HG02885 (cell line): ENCODE measurements at regions not wholly inside any gene's neighbourhood (a gene's known extent, or its start where the extent isn't known, plus 50 kb on each side); places are given as distances from the start of the nearest gene placed in this dataset.
"Not testable (repeated sequence)": the region's sequence is repeated elsewhere in the genome, so short reads cannot be mapped to it uniquely, and the experiment has no call there.

Experiments used
- ATAC-seq: cut with Tn5 transposase; IDR thresholded peaks from one replicate; pipeline ENCODE4 v1.9.1; 2021; ENCODE audit warnings: mild to moderate bottlenecking; ENCODE audit not compliant: unreplicated experiment, poor library complexity

DNA sequence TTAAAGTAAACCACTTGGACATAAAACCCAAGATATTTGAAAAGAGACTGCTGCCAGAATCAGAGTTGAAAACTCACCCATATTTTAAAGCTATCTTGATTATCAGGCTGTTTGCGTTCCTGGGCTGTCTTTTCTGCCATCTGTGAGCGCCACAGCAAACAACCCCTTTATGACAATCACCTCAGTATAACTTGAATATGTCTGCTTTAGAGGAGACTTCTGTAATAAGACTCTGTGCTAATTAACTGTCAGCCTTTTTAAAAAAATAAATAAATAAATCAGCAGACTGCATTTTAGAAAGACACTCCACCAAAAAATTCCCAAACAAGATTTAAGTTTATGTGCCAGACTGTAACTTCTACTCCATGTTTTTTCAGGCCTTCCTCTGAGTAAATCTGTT is 375.7 kb upstream of the CCNH start:
- no peak for ATAC-seq

- ATAC-seq = no peak
These were observed 375.0 kb upstream of the CCNH start for GRCh38 chr5:87787625-87788256.

- no peak for ATAC-seq
These were observed 374.4 kb upstream of the CCNH start for GRCh38 chr5:87787086-87787485.

- no peak for ATAC-seq
These were observed 373.7 kb upstream of the CCNH start for GRCh38 chr5:87786471-87786870.

- ATAC-seq = no peak
These were observed 373.0 kb upstream of the CCNH start for GRCh38 chr5:87785554-87786335.

DNA sequence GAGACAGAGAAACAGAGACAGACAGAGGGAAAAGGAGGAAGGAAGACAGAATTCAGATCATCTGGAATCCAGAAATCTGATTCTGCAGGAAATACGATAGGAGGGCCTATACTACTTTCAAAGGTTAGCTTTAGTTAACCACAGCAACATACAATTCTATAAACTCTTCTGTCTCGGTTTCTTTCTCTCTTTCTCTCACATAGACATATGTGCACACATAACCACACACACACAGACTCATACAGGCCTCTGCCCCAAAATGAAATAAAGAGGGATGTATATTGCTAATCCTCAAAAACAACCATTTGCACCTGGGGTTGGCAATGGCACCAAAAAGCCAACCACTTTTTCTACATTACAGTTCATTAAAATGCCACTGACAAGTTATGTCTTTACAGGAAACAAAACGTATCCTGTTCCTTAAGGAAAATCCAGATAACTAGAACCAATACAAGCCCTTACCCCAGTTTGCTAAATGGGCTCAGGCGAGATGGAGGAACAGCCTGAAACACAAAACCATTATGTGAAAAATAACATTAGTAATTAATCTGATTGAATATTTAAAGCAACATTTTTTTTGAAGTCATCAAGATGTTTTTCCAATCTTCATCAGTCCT is 372.3 kb upstream of the CCNH start:
- no peak for ATAC-seq

GRCh38 chr5:87784311-87784710 is 371.6 kb upstream of the CCNH start:
- no peak for ATAC-seq

- no peak for ATAC-seq
These were observed 370.2 kb upstream of the CCNH start for GRCh38 chr5:87782916-87783315.

DNA sequence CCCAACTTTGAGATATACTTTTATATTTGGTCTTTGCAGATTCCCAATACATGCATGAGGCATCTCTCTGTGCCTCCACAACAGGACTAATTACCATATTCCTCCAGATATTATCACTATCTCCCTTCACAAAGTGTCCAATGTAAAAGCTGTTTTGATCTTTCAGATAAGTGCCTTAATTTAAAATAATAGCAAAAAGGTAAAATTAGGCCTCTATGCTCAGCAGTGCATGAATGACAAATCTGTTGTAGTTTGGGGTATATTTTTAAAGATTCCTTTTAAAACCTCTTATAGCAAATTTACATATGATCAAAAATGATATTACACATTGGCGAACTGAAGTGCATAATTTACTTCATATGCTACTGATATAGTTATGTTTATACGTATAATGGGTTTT is 369.2 kb upstream of the CCNH start:
- no peak for ATAC-seq

DNA sequence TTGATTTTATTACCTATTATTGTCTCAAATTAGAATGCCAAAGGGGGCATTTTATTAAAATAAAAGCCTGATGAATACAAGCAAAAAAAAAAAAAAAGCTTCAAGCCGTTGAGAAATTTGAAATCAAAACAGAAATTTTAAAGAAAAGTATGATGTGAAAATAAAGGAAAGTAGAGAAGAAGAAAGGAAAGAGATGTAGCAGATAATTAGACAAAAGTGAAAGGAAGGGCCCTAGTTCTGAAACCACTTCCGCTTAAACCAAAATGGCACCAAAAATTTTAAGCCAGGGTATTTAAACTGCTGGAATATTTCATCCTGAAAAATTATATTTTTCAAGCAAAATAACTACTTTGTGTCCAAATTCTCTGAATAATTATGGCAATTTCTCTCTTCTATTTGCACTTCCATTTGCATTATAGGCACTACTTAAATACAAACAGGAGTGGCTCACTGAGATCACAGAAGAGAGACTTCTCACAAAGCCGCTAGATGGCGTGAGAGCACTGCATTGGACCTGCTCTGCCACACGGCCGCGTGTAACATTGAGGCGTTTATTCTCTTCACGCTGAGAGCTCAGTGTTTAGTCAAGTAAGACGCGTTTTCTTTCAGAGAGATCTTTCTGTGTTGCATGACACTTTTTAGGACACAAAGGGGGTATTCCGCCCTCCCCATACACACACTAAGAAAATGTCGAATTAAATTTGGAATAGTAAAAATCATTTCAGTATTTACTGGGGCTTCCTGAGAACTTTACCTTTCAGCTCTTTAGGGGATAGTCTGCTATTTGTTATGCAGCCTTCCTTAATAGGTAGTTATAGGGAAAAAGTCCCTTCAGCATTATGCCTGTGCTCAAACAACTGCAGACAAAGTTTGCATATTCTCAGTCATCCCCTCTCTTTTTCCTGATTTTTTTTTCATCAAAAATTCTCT is 368.4 kb upstream of the CCNH start:
- peak; percentile 100 for ATAC-seq

- no peak for ATAC-seq
These were observed 366.1 kb upstream of the CCNH start for GRCh38 chr5:87778876-87779275.

GRCh38 chr5:87777877-87778276 is 365.1 kb upstream of the CCNH start:
- ATAC-seq = no peak

GRCh38 chr5:87776785-87777184 is 364.1 kb upstream of the CCNH start:
- ATAC-seq = no peak

DNA sequence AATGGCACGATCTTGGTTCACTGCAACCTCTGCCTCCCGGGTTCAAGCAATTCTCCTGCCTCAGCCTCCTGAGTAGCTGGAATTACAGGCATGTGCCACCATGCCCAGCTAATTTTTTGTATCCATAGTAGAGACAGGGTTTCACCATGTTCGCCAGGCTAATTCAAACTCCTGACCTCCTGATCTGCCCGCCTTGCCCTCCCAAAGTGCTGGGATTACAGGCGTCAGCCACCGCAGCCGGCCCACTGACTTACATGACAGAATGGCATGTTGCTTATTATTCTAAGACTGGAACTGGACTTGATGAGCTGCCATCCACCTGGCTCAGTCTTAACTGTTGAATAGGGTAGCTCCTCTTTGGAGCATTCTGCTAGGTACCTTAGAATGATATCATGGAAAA is 363.6 kb upstream of the CCNH start:
- ATAC-seq = not testable (repeated sequence)

DNA sequence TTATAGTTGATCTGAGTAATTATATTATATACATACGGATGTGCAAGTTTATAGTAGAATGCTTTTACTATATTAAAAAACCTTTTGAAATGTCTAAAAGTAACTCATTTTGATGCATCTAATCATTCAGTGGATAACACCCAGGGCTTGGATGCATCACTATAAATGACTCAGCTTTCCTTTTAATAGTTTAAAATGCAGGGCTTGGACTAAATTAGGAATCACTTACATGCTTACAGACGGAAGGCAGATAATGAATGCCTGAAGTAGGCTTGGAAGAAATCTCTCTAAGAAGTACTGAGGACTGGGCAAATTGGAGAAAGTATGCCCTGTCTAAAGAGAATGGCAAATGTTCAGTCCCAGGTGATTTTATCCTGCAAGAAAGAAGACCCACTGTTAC is 362.5 kb upstream of the CCNH start:
- no peak for ATAC-seq

DNA sequence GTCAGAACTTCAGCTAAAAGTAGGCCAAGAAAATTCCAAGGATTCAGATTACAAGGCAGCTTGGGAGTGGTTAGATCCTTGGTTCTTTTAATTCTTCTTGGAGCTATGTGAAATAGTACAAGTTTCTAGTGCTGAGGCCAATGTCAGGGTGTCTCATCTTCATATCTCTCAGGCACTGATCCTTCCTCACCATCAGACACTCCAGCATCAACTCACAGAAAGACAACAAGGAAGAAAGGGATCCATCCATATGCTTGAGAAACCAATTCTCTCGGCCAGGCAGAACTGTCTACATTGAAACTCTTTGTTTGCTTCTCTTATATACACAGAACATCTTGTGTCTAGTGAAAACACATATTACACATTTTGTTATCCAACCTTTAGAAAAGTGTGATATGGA is 362.1 kb upstream of the CCNH start:
- no peak for ATAC-seq

DNA sequence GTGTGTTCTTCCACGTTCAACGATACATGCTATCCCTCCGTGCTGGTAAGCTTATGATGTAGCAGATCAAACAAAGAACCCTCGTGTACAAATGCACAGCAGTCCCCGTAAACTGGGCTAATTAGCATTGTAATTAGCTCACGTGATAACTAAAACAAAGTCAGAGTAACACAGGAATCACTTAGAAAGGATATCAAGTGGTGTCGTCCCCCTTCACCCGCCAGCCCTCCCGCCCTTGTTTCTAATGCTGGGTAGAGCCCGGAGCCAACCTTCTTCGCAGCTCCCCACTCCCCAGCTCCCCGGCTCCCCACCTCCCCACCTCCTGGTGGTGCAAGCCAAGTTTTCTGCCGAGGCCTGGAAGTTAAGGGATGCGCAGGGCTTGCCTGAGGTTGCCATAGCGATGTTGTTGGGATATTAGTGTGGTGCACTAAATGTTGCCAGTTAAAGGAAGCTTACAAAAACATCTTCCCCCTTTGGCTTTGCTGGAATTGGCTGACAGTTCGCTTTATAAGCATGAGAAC is 357.9 kb upstream of the CCNH start:
- ATAC-seq = no peak

DNA sequence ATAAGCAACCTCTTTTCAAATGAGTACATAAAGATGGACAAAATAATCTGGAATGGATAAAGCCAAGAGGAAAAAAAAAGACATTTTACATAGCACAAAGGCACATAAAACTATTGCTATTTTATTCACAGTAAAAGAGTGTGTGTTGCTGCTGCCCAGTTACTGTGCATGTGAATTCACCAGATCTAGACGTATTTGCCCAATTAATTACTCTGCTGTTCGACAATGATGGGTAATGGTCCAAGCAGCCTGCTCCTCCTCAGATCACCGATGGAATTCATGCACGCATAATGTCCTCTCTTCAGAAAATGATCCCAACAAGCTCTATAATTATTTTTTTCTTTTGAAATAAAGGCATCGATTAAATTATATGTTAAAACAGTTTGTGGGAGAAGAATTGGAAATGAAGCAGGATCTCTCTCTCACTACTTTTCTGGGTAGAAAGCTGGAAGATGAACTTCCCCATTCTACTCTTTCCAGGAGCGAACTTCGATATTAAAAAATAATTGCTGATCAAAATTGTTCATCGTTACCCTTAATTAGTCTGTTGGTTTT is 357.4 kb upstream of the CCNH start:
- no peak for ATAC-seq

DNA sequence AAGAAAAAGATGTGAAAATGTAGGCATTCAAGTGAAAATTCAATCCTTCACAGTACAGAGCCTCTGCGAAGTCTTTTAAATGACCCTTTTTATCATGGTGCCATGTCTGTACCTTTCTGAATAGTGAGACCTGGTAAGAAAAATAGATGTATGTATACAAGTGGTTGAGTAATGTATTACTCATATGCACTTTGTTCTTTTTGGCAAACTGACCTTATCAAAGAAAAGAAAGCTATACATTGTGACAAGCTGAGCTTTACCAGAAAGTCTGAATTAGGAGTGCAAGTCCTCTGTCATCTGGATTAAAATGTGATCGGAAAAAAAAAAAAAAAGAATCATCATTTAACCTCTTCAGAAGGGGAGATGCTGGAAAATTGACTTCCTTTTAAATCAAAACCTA is 356.4 kb upstream of the CCNH start:
- ATAC-seq = no peak

- no peak for ATAC-seq
These were observed 355.5 kb upstream of the CCNH start for GRCh38 chr5:87768190-87768589.
